Keratinocyte (primary cell): ENCODE measurements at regions not wholly inside any gene's neighbourhood (a gene's known extent, or its start where the extent isn't known, plus 50 kb on each side); places are given as distances from the start of the nearest gene placed in this dataset.

Experiments used
- DNase-seq: peaks from one replicate; pipeline ENCODE4 v3.0.0-alpha.2; 2011; ENCODE audit warnings: low read depth, missing footprints, low spot score
- FAIRE-seq: peaks from 2 replicates; lab custom pipeline; 2011; peaks lifted over from hg19 to GRCh38; lab: Jason Lieb, UNC
- H2AFZ ChIP-seq: 2 replicates; pipeline ENCODE4 v1.6.0; 2012; ENCODE audit warnings: low read length, control low read depth, inconsistent platforms; ENCODE audit not compliant: control insufficient read depth
- H3K27ac ChIP-seq: 2 replicates; pipeline ENCODE4 v1.5.1; 2011; ENCODE audit warnings: low read length; ENCODE audit not compliant: control insufficient read depth, insufficient read depth
- H3K27me3 ChIP-seq: 3 replicates; pipeline ENCODE4 v1.6.0; 2011; ENCODE audit warnings: low read length; ENCODE audit not compliant: control insufficient read depth, insufficient read depth; ENCODE audit errors: extremely low read depth
- H3K36me3 ChIP-seq, 2 experiments: 2 replicates in 1 of 2; 3 replicates in 1 of 2; pipeline ENCODE4 v1.5.1; 2011; ENCODE audit warnings: low read length in 2 of 2, mild to moderate bottlenecking in 1 of 2; ENCODE audit not compliant: control insufficient read depth in 2 of 2, insufficient read depth in 2 of 2; ENCODE audit errors: extremely low read depth in 1 of 2
- H3K4me1 ChIP-seq: 3 replicates; pipeline ENCODE4 v1.5.1; 2011; ENCODE audit warnings: low read length; ENCODE audit not compliant: control insufficient read depth, insufficient read depth; ENCODE audit errors: extremely low read depth
- H3K4me2 ChIP-seq: 3 replicates; pipeline ENCODE4 v1.6.0; 2011; ENCODE audit warnings: low read depth, low read length; ENCODE audit not compliant: control insufficient read depth, insufficient read depth; ENCODE audit errors: extremely low read depth
- H3K4me3 ChIP-seq, 3 experiments: fragments of 200-600 bp in 1 of 3; sonication (generic) in 1 of 3; 2 replicates in 2 of 3; 3 replicates in 1 of 3; pipeline ENCODE4 v1.5.1; 2011 to 2016; ENCODE audit warnings: low read length in 3 of 3, mild to moderate bottlenecking in 3 of 3, control low read depth in 2 of 3, inconsistent platforms in 1 of 3, low read depth in 1 of 3, mixed read lengths in 1 of 3, mixed run types in 1 of 3, moderate library complexity in 1 of 3; ENCODE audit not compliant: control insufficient read depth in 2 of 3, insufficient read depth in 2 of 3; ENCODE audit errors: extremely low read depth in 1 of 3
- H3K79me2 ChIP-seq: 2 replicates; pipeline ENCODE4 v1.6.0; 2012; ENCODE audit warnings: low read length; ENCODE audit not compliant: control insufficient read depth, insufficient read depth
- H3K9ac ChIP-seq: 3 replicates; pipeline ENCODE4 v1.6.0; 2011; ENCODE audit warnings: low read length; ENCODE audit not compliant: control insufficient read depth, insufficient read depth; ENCODE audit errors: extremely low read depth
- H3K9me1 ChIP-seq: 3 replicates; pipeline ENCODE4 v1.6.0; 2011; ENCODE audit warnings: low read length; ENCODE audit not compliant: control insufficient read depth, insufficient read depth; ENCODE audit errors: extremely low read depth
- H3K9me3 ChIP-seq: 2 replicates; pipeline ENCODE4 v1.5.1; 2012; ENCODE audit warnings: low read depth, low read length; ENCODE audit not compliant: control insufficient read depth
- H4K20me1 ChIP-seq: 3 replicates; pipeline ENCODE4 v1.6.0; 2011; ENCODE audit warnings: low read length; ENCODE audit not compliant: control insufficient read depth, insufficient read depth; ENCODE audit errors: extremely low read depth
- CTCF ChIP-seq, 3 experiments: IDR thresholded peaks in 1 of 3; conservative IDR thresholded peaks in 1 of 3; optimal IDR thresholded peaks in 1 of 3; 2 replicates in 2 of 3; 3 replicates in 1 of 3; pipeline versions ENCODE3 to v1.5.1; 2011; ENCODE audit warnings: low read length in 3 of 3, mild to moderate bottlenecking in 3 of 3, moderate library complexity in 2 of 3, control low read depth in 1 of 3, inconsistent platforms in 1 of 3; ENCODE audit not compliant: insufficient read depth in 2 of 3; ENCODE audit errors: extremely low read depth in 1 of 3
- EZH2 ChIP-seq: IDR thresholded peaks from one replicate; pipeline ENCODE4 v1.6.1; 2012; ENCODE audit warnings: inconsistent platforms, mild to moderate bottlenecking, low read length, moderate library complexity
- dilution Hi-C: fragments of 300-500 bp; cut with MboI; formaldehyde crosslinking; loops from one replicate; pipeline ENCODE4 v1.7.0; 2020; ENCODE audit warnings: low sequenced_read_pairs; ENCODE audit not compliant: extremely low pct_ligation_motif_present

DNA sequence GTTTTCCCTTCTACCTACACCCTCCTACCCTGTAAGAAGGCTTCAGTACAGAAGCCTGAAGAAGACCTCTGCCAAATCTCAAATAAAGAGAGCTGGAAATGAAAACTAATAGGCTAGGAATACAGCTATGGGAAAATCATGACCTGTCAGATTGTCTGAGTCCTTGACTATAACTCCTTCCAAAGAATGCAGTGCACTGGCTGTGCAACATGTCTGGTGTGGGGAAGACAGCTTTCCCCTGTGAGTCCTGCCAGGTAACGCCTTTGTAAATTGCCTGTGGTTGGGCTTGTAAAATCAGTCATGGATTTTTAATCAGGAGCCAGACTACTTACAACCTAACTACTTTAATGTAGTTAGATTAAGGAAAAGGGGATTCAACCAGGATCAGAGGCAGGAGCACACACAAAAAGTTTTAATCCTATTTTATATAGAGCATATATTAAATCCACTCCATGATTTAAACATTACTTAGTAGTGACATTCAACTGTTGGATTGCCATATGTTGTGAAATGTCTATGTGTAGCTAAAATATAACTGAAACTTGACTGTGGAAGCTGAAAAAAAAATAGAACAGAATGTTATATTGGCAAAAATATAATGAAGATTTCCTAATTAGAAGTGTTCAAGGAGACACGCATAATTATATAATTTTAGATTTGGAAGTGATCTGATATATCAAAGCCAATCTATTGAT lies 1667.8 kb downstream of the KCNT2 start:
- H3K79me2 ChIP-seq, result no peaks in the 10 kb centered on the region
- no peak overlapping the region for H2AFZ ChIP-seq
- no peaks in the 10 kb centered on the region for H3K36me3 ChIP-seq
- no peaks in the 10 kb centered on the region for H3K9me3 ChIP-seq
- H4K20me1 ChIP-seq, result no peaks in the 10 kb centered on the region
- DNase-seq (no peak), FAIRE-seq (no peak)
- no peak overlapping the region for H3K4me3 ChIP-seq
- H3K9me1 ChIP-seq, result no peaks in the 10 kb centered on the region
- TF ChIP-seq CTCF (optimal IDR thresholded peaks at IDR 0.05 in 1 of 3, IDR thresholded peaks at IDR 0.05 in 1 of 3, conservative IDR thresholded peaks at IDR 0.05 in 1 of 3; ENCODE audit: extremely low read depth in 1 of 3, insufficient read depth in 2 of 3, low read length in 3 of 3) (no peak), EZH2 (no peak)
- dilution Hi-C loops, result no loop called here
- no peak overlapping the region for H3K27ac ChIP-seq
- no peaks in the 10 kb centered on the region for H3K27me3 ChIP-seq
- H3K4me1 ChIP-seq, result no peaks in the 10 kb centered on the region
- H3K9ac ChIP-seq, result no peak overlapping the region
- H3K4me2 ChIP-seq, result no peak overlapping the region

- Histone ChIP-seq H4K20me1 (no peaks in the 10 kb centered on the region), H3K4me3 (no peak overlapping the region), H3K9ac (no peak overlapping the region), H3K27ac (no peak overlapping the region), H3K36me3 (no peaks in the 10 kb centered on the region), H3K27me3 (no peaks in the 10 kb centered on the region), H3K4me2 (no peak overlapping the region), H3K9me3 (no peaks in the 10 kb centered on the region), H3K9me1 (no peaks in the 10 kb centered on the region), H3K79me2 (no peaks in the 10 kb centered on the region), H2AFZ (no peak overlapping the region), H3K4me1 (no peaks in the 10 kb centered on the region)
- FAIRE-seq, result no peak
- dilution Hi-C loops, result no loop called here
- TF ChIP-seq CTCF (optimal IDR thresholded peaks at IDR 0.05 in 1 of 3, IDR thresholded peaks at IDR 0.05 in 1 of 3, conservative IDR thresholded peaks at IDR 0.05 in 1 of 3; ENCODE audit: extremely low read depth in 1 of 3, insufficient read depth in 2 of 3, low read length in 3 of 3), result no peak
- DNase-seq, result no peak
Measured at GRCh38 chr1:194935864-194936263, 1672.4 kb downstream of the KCNT2 start.
